ENCODE measurements at regions not wholly inside any gene's neighbourhood (a gene's known extent, or its start where the extent isn't known, plus 50 kb on each side); places are given as distances from the start of the nearest gene placed in this dataset.

- Mint-ChIP-seq H3K9me3 (no peaks in the 10 kb centered on the region), H3K4me1 (ENCODE audit: low read depth) (no peaks in the 10 kb centered on the region), H3K27me3 (peaks cover 4% of the 10 kb centered on the region), H3K36me3 (ENCODE audit: low read depth) (no peaks in the 10 kb centered on the region), H3K4me3 (no peak overlapping the region), H3K27ac (no peak overlapping the region)
- Histone ChIP-seq H3K9me3 (ENCODE audit: control insufficient read depth in 1 of 2, insufficient read depth in 1 of 2, low read length in 2 of 2) (peaks cover 0 to 20% of the 10 kb centered on the region in 2 experiments), H3K4me1 (ENCODE audit: insufficient read depth, low read length) (peaks cover 5% of the 10 kb centered on the region), H3K36me3 (ENCODE audit: insufficient read depth, low read length) (no peaks in the 10 kb centered on the region), H3K27ac (ENCODE audit: low read depth in 1 of 2, low read length in 2 of 2) (no peak overlapping the region), H3K4me3 (ENCODE audit: low read length) (no peak overlapping the region), H3K27me3 (ENCODE audit: control insufficient read depth in 1 of 2, insufficient read depth in 2 of 2, low read length in 2 of 2) (peaks cover 0 to 4% of the 10 kb centered on the region in 2 experiments)
- ChIA-PET POLR2A (no interaction called here), CTCF (no interaction called here)
- ATAC-seq (ENCODE audit: poor library complexity): no peak
- intact Hi-C loops (cut with DNase I, micrococcal nuclease): no loop called here
- no peak for TF ChIP-seq CTCF (IDR thresholded peaks at IDR 0.05)
- no peak for DNase-seq
These were observed 110.2 kb upstream of the FAM180A start for GRCh38 chr7:135858851-135859250.

- H3K9me3 ChIP-seq (ENCODE audit: control insufficient read depth in 1 of 2, insufficient read depth in 1 of 2, low read length in 2 of 2): peaks cover 0 to 20% of the 10 kb centered on the region in 2 experiments
- no peak overlapping the region for H3K27ac ChIP-seq (ENCODE audit: low read depth in 1 of 2, low read length in 2 of 2)
- no peak for ATAC-seq (ENCODE audit: poor library complexity)
- ChIA-PET CTCF (no interaction called here), POLR2A (no interaction called here)
- TF ChIP-seq CTCF (IDR thresholded peaks at IDR 0.05): no peak
- peaks cover 0 to 4% of the 10 kb centered on the region in 2 experiments for H3K27me3 ChIP-seq (ENCODE audit: control insufficient read depth in 1 of 2, insufficient read depth in 2 of 2, low read length in 2 of 2)
- H3K36me3 ChIP-seq (ENCODE audit: insufficient read depth, low read length): no peaks in the 10 kb centered on the region
- Mint-ChIP-seq H3K4me1 (ENCODE audit: low read depth) (no peaks in the 10 kb centered on the region), H3K36me3 (ENCODE audit: low read depth) (no peaks in the 10 kb centered on the region), H3K9me3 (no peaks in the 10 kb centered on the region), H3K4me3 (no peak overlapping the region), H3K27ac (no peak overlapping the region), H3K27me3 (peaks cover 9% of the 10 kb centered on the region)
- H3K4me3 ChIP-seq (ENCODE audit: low read length): no peak overlapping the region
- intact Hi-C loops (cut with DNase I, micrococcal nuclease): no loop called here
- DNase-seq: no peak
- peaks cover 5% of the 10 kb centered on the region for H3K4me1 ChIP-seq (ENCODE audit: insufficient read depth, low read length)
These were observed 109.8 kb upstream of the FAM180A start for GRCh38 chr7:135858379-135858778.

GRCh38 chr7:135857519-135858274 lies 109.1 kb upstream of the FAM180A start:
- Mint-ChIP-seq H3K4me3 (no peak overlapping the region), H3K36me3 (ENCODE audit: low read depth) (no peaks in the 10 kb centered on the region), H3K27ac (no peak overlapping the region), H3K9me3 (no peaks in the 10 kb centered on the region), H3K4me1 (ENCODE audit: low read depth) (no peaks in the 10 kb centered on the region), H3K27me3 (peaks cover 12% of the 10 kb centered on the region)
- ChIA-PET CTCF (no interaction called here), POLR2A (no interaction called here)
- DNase-seq: no peak
- no peak for TF ChIP-seq CTCF (IDR thresholded peaks at IDR 0.05)
- intact Hi-C loops (cut with DNase I, micrococcal nuclease): no loop called here
- peaks cover 0 to 4% of the 10 kb centered on the region in 2 experiments for H3K27me3 ChIP-seq (ENCODE audit: control insufficient read depth in 1 of 2, insufficient read depth in 2 of 2, low read length in 2 of 2)
- H3K4me3 ChIP-seq (ENCODE audit: low read length): no peak overlapping the region
- no peaks in the 10 kb centered on the region for H3K36me3 ChIP-seq (ENCODE audit: insufficient read depth, low read length)
- ATAC-seq (ENCODE audit: poor library complexity): no peak
- no peak overlapping the region for H3K27ac ChIP-seq (ENCODE audit: low read depth in 1 of 2, low read length in 2 of 2)
- peaks cover 0 to 20% of the 10 kb centered on the region in 2 experiments for H3K9me3 ChIP-seq (ENCODE audit: control insufficient read depth in 1 of 2, insufficient read depth in 1 of 2, low read length in 2 of 2)
- peaks cover 5% of the 10 kb centered on the region for H3K4me1 ChIP-seq (ENCODE audit: insufficient read depth, low read length)

Measured in CD4-positive, alpha-beta T cell (primary cell).